Mammary epithelial cell (primary cell): ENCODE measurements at regions not wholly inside any gene's neighbourhood (a gene's known extent, or its start where the extent isn't known, plus 50 kb on each side); places are given as distances from the start of the nearest gene placed in this dataset.

Experiments
- EZH2 ChIP-seq: IDR thresholded peaks from 2 replicates; pipeline ENCODE4 v1.6.1; 2012; ENCODE audit warnings: low read length, inconsistent platforms, borderline replicate concordance
- TF ChIP-seq, protein P1 (sequence below), 2 donors: IDR thresholded peaks in 1 of 2; conservative IDR thresholded peaks in 1 of 2; 2 replicates each; pipeline ENCODE4 v1.5.1; 2011 to 2012; ENCODE audit warnings: inconsistent platforms in 2 of 2, low read length in 2 of 2, mild to moderate bottlenecking in 2 of 2, control low read depth in 1 of 2, low read depth in 1 of 2; ENCODE audit not compliant: insufficient read depth in 1 of 2; ENCODE audit errors: extremely low read depth in 1 of 2

- TF ChIP-seq, protein P1, sequence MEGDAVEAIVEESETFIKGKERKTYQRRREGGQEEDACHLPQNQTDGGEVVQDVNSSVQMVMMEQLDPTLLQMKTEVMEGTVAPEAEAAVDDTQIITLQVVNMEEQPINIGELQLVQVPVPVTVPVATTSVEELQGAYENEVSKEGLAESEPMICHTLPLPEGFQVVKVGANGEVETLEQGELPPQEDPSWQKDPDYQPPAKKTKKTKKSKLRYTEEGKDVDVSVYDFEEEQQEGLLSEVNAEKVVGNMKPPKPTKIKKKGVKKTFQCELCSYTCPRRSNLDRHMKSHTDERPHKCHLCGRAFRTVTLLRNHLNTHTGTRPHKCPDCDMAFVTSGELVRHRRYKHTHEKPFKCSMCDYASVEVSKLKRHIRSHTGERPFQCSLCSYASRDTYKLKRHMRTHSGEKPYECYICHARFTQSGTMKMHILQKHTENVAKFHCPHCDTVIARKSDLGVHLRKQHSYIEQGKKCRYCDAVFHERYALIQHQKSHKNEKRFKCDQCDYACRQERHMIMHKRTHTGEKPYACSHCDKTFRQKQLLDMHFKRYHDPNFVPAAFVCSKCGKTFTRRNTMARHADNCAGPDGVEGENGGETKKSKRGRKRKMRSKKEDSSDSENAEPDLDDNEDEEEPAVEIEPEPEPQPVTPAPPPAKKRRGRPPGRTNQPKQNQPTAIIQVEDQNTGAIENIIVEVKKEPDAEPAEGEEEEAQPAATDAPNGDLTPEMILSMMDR (conservative IDR thresholded peaks at IDR 0.05 in 1 of 2, IDR thresholded peaks at IDR 0.05 in 1 of 2; ENCODE audit: extremely low read depth in 1 of 2, insufficient read depth in 1 of 2, low read depth in 1 of 2, low read length in 2 of 2) = no peak
- no peak for TF ChIP-seq EZH2
Observed at GRCh38 chr4:33068539-33068938, 2348.4 kb downstream of the PCDH7 start.
